Common myeloid progenitor, CD34-positive (primary cell): ENCODE measurements at regions not wholly inside any gene's neighbourhood (a gene's known extent, or its start where the extent isn't known, plus 50 kb on each side); places are given as distances from the start of the nearest gene placed in this dataset.
"Not testable (repeated sequence)": the region's sequence is repeated elsewhere in the genome, so short reads cannot be mapped to it uniquely, and the experiment has no call there.

Experiments used
- CTCF ChIA-PET: fragments of 350-600 bp; sonication (Branson Sonifier 250); formaldehyde crosslinking; loops from one replicate; lab custom pipeline; 2021; ENCODE audit warnings: antibody characterized with exemption; lab: Charles Lee
- POLR2A ChIA-PET: fragments of 350-600 bp; sonication (Branson Sonifier 250); formaldehyde crosslinking; loops from one replicate; lab custom pipeline; 2021; ENCODE audit warnings: antibody characterized with exemption; lab: Charles Lee
- DNase-seq, 3 donors: peaks; one replicate each; pipeline versions ENCODE4 v3.0.0 to v3.0.0-alpha.2; 2013
- H3K27ac ChIP-seq, 2 experiments: 1 replicate in 1 of 2; 2 replicates in 1 of 2; pipeline ENCODE4 v1.7.0; 2013; ENCODE audit warnings: inconsistent platforms in 2 of 2, low read length in 2 of 2, mild to moderate bottlenecking in 2 of 2, low read depth in 1 of 2, moderate library complexity in 1 of 2; ENCODE audit not compliant: severe bottlenecking in 2 of 2, insufficient read depth in 1 of 2, poor library complexity in 1 of 2
- H3K27me3 ChIP-seq, 5 experiments: replicated peaks in 2 of 5; 1 replicate in 3 of 5; 2 replicates in 2 of 5; pipeline versions ENCODE4 v1.6.1 to v1.7.0; 2013; ENCODE audit warnings: low read length in 4 of 5, mild to moderate bottlenecking in 2 of 5, moderate library complexity in 2 of 5, inconsistent platforms in 1 of 5; ENCODE audit not compliant: insufficient read depth in 5 of 5, control insufficient read depth in 4 of 5
- H3K36me3 ChIP-seq, 4 experiments: 1 replicate in 2 of 4; 2 replicates in 2 of 4; pipeline versions ENCODE4 v1.6.1 to v1.7.0; 2013; ENCODE audit warnings: low read length in 3 of 4, control low read depth in 1 of 4, mild to moderate bottlenecking in 1 of 4; ENCODE audit not compliant: control insufficient read depth in 4 of 4, insufficient read depth in 4 of 4
- H3K4me1 ChIP-seq, 4 experiments: 1 replicate in 3 of 4; 2 replicates in 1 of 4; pipeline versions ENCODE4 v1.6.1 to v1.7.1; 2013; ENCODE audit warnings: low read length in 3 of 4, mild to moderate bottlenecking in 3 of 4, control low read depth in 1 of 4, inconsistent platforms in 1 of 4, moderate library complexity in 1 of 4; ENCODE audit not compliant: control insufficient read depth in 4 of 4, insufficient read depth in 4 of 4; ENCODE audit errors: control extremely low read depth in 1 of 4
- H3K4me3 ChIP-seq, 7 experiments: 1 replicate in 4 of 7; 2 replicates in 3 of 7; pipeline versions ENCODE4 v1.5.1 to v1.7.0; 2013; ENCODE audit warnings: mild to moderate bottlenecking in 7 of 7, low read length in 6 of 7, moderate library complexity in 6 of 7, inconsistent platforms in 2 of 7, low read depth in 2 of 7, control low read depth in 1 of 7; ENCODE audit not compliant: insufficient read depth in 4 of 7, control insufficient read depth in 1 of 7; ENCODE audit errors: extremely low read depth in 1 of 7
- H3K9me3 ChIP-seq, 5 experiments: 1 replicate in 4 of 5; 2 replicates in 1 of 5; pipeline versions ENCODE4 v1.6.1 to v1.7.1; 2013; ENCODE audit warnings: low read length in 4 of 5, mild to moderate bottlenecking in 2 of 5, inconsistent platforms in 1 of 5, low read depth in 1 of 5, moderate library complexity in 1 of 5; ENCODE audit not compliant: control insufficient read depth in 4 of 5, insufficient read depth in 2 of 5; ENCODE audit errors: control extremely low read depth in 1 of 5
- WGBS: methylation state at CpG from one replicate; pipeline ENCODE4 v1.1.5; 2013; ENCODE audit not compliant: insufficient coverage; 5-methylcytosine and 5-hydroxymethylcytosine counted together

DNA sequence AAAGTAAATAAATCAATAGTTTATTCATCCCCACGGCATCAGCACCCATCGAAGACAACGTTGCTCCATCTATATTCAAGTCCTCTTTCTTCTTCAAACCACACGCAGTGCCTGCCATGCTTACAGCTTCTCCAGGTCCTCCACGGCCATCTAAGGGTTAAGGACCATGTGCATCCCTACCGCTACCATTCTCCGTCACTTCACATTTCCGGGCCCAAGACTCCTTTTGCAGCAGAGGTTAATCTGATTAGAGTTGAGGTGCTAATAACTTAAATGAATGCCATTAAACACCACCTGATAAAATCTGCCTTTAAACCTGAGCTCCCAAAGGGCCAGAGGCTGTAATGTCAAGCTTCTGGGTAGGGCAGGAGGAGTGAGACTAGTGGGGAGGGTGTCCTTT lies 79.7 kb upstream of the CCND2 start:
- Histone ChIP-seq H3K4me3 (no peak overlapping the region), H3K9me3 (no peaks in the 10 kb centered on the region), H3K36me3 (no peaks in the 10 kb centered on the region), H3K4me1 (no peaks in the 10 kb centered on the region), H3K27me3 (no peaks in the 10 kb centered on the region), H3K27ac (no peak overlapping the region)
- DNase-seq: no peak
- 80% methylated on average over 2 of the region's 8 CpGs for WGBS
- ChIA-PET POLR2A (no interaction called here), CTCF (interaction anchor here (0.8 to 1.5 kb wide), 3 partner anchors 12 to 83 kb away, joined by 3 to 6 read pairs (median 4); no protein-coding TSS in a partner anchor)

DNA sequence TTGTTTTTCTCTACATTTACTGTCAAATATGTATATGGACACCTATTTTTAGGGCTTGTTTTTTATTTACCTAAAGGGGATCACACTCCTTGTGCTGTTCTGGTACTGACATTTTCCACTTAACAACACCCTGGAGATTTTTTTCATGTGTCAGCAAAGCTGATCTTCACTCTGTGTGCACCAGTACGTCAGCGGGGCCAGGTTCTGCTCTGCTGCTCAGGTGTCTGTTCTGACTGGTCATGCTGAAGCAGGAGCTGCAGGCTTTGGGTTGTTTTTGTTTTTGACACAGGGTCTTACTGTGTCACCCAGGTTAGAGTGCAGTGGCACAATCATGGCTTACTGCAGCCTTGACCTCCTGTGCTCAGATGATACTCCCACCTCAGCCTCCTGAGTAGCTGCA lies 81.9 kb upstream of the CCND2 start:
- no peak overlapping the region for H3K4me3 ChIP-seq
- POLR2A ChIA-PET: no interaction called here
- H3K27ac ChIP-seq: no peak overlapping the region
- H3K36me3 ChIP-seq: no peaks in the 10 kb centered on the region
- H3K27me3 ChIP-seq: no peaks in the 10 kb centered on the region
- CTCF ChIA-PET: no interaction called here
- H3K4me1 ChIP-seq: no peaks in the 10 kb centered on the region
- DNase-seq: no peak
- H3K9me3 ChIP-seq: no peaks in the 10 kb centered on the region
- WGBS: 100% methylated on average over 2 of the region's 2 CpGs

GRCh38 chr12:4191149-4191548 lies 82.4 kb upstream of the CCND2 start:
- Histone ChIP-seq H3K4me3 (no peak overlapping the region), H3K4me1 (no peaks in the 10 kb centered on the region), H3K9me3 (no peaks in the 10 kb centered on the region), H3K36me3 (no peaks in the 10 kb centered on the region), H3K27ac (no peak overlapping the region), H3K27me3 (no peaks in the 10 kb centered on the region)
- 100% methylated on average over 2 of the region's 3 CpGs for WGBS
- POLR2A ChIA-PET: no interaction called here
- CTCF ChIA-PET: no interaction called here
- no peak for DNase-seq

DNA sequence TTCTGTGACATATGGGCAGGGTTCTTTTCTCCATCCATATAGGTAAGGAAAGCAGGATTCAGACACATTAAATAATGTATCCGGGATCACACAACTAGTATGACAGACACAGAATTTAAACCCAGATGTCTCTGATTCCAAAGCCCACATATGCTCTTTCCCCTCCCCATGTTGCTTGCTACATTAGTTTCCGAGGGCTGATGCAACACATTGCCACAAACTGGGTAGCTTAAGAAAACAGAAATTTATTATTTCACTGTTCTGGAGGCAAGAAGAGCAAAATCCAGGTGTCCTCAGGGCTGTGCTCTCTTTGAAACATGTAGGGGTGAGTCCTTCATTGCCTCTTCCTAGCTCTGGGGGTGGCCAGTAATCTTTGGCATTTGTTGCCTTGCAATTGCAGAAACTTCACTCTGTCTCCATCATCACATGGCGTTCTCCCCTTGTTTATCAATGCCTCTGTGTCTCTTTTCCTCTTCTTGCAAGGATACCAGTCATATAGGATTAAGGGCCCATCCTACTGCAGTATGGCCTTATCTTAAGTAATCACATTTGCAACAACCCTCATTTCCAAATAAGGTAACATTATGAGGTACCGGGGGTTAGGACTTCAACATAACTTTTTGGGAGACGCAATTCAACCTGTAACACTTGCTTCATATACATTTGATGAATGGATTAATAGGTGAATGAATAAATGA lies 83.0 kb upstream of the CCND2 start:
- Histone ChIP-seq H3K9me3 (no peaks in the 10 kb centered on the region), H3K4me1 (no peaks in the 10 kb centered on the region), H3K36me3 (no peaks in the 10 kb centered on the region), H3K4me3 (no peak overlapping the region), H3K27me3 (no peaks in the 10 kb centered on the region), H3K27ac (no peak overlapping the region)
- CTCF ChIA-PET: no interaction called here
- 95% methylated on average over 3 of the region's 5 CpGs for WGBS
- POLR2A ChIA-PET: no interaction called here
- DNase-seq: no peak

GRCh38 chr12:4189721-4190120 lies 83.8 kb upstream of the CCND2 start:
- Histone ChIP-seq H3K4me1 (no peaks in the 10 kb centered on the region), H3K27me3 (no peaks in the 10 kb centered on the region), H3K27ac (no peak overlapping the region), H3K4me3 (no peak overlapping the region), H3K36me3 (no peaks in the 10 kb centered on the region), H3K9me3 (no peaks in the 10 kb centered on the region)
- POLR2A ChIA-PET: no interaction called here
- DNase-seq: no peak
- CTCF ChIA-PET: interaction anchor here (1.1 to 1.3 kb wide), 2 partner anchors 14 to 82 kb away, joined by 3 to 4 read pairs; no protein-coding TSS in a partner anchor
- WGBS: 98% methylated on average over 8 of the region's 12 CpGs

GRCh38 chr12:4187916-4188315 lies 85.6 kb upstream of the CCND2 start:
- H3K4me3 ChIP-seq: no peak overlapping the region
- no CpG with 5 or more reads among the region's 4 CpGs for WGBS
- POLR2A ChIA-PET: no interaction called here
- H3K36me3 ChIP-seq: no peaks in the 10 kb centered on the region
- CTCF ChIA-PET: no interaction called here
- H3K4me1 ChIP-seq: no peaks in the 10 kb centered on the region
- no peak for DNase-seq
- no peak overlapping the region for H3K27ac ChIP-seq
- H3K9me3 ChIP-seq: peaks cover 0 to 9% (median 0%) of the 10 kb centered on the region in 5 experiments
- no peaks in the 10 kb centered on the region for H3K27me3 ChIP-seq

- H3K27ac ChIP-seq, POLR2A ChIA-PET, DNase-seq, H3K4me3 ChIP-seq, H3K27me3 ChIP-seq, H3K36me3 ChIP-seq, H3K4me1 ChIP-seq: not testable (repeated sequence)
- 100% methylated on average over 2 of the region's 3 CpGs for WGBS
- CTCF ChIA-PET: interaction anchor here (0.6 to 0.7 kb wide), 2 partner anchors 10 to 77 kb away, joined by 3 read pairs; no protein-coding TSS in a partner anchor
- peaks cover 0 to 11% (median 0%) of the 10 kb centered on the region in 5 experiments for H3K9me3 ChIP-seq
Measured at GRCh38 chr12:4187315-4187714, 86.2 kb upstream of the CCND2 start.
